DND-41 (cell line): ENCODE measurements at regions not wholly inside any gene's neighbourhood (a gene's known extent, or its start where the extent isn't known, plus 50 kb on each side); places are given as distances from the start of the nearest gene placed in this dataset.

ENCODE experiments used
- ATAC-seq: fragments of 200-7000 bp; cut with Tn5 transposase; 3 replicates; pipeline ENCODE4 v1.9.1; 2021; ENCODE audit warnings: low read depth; ENCODE audit not compliant: insufficient read depth
- DNase-seq: peaks from one replicate; pipeline ENCODE4 v3.0.0-alpha.2; 2020
- H2AFZ ChIP-seq: 2 replicates; pipeline ENCODE4 v1.6.0; 2012; ENCODE audit warnings: low read depth, low read length
- H3K27ac ChIP-seq: 2 replicates; pipeline ENCODE4 v1.5.1; 2012; ENCODE audit warnings: low read length, inconsistent platforms
- H3K27me3 ChIP-seq: fragments of 200-600 bp; sonication (generic); 2 replicates; pipeline ENCODE4 v1.6.0; 2012; ENCODE audit warnings: low read length, mild to moderate bottlenecking, inconsistent platforms; ENCODE audit not compliant: insufficient read depth, poor library complexity
- H3K36me3 ChIP-seq: 2 replicates; pipeline ENCODE4 v1.5.1; 2012; ENCODE audit warnings: low read length, inconsistent platforms; ENCODE audit not compliant: insufficient read depth
- H3K4me1 ChIP-seq: 2 replicates; pipeline ENCODE4 v1.5.1; 2012; ENCODE audit warnings: mild to moderate bottlenecking, low read length; ENCODE audit not compliant: insufficient read depth
- H3K4me2 ChIP-seq: 2 replicates; pipeline ENCODE4 v1.6.0; 2012; ENCODE audit warnings: mild to moderate bottlenecking, moderate library complexity, low read length, inconsistent platforms; ENCODE audit not compliant: insufficient read depth
- H3K4me3 ChIP-seq, 2 experiments: fragments of 200-600 bp in 1 of 2; shearing (Covaris generic) in 1 of 2; 2 replicates each; pipeline ENCODE4 v1.5.1; 2012 to 2016; ENCODE audit warnings: inconsistent platforms in 2 of 2, low read length in 2 of 2, mild to moderate bottlenecking in 2 of 2, low read depth in 1 of 2, moderate library complexity in 1 of 2
- H3K79me2 ChIP-seq: 2 replicates; pipeline ENCODE4 v1.6.0; 2012; ENCODE audit warnings: low read length, inconsistent platforms; ENCODE audit not compliant: insufficient read depth
- H3K9ac ChIP-seq: 2 replicates; pipeline ENCODE4 v1.6.0; 2012; ENCODE audit warnings: low read depth, mild to moderate bottlenecking, inconsistent platforms, low read length, moderate library complexity
- H3K9me3 ChIP-seq: 2 replicates; pipeline ENCODE4 v1.5.1; 2012; ENCODE audit warnings: low read length, moderate library complexity, mild to moderate bottlenecking, inconsistent platforms; ENCODE audit not compliant: insufficient read depth, severe bottlenecking
- H4K20me1 ChIP-seq: 2 replicates; pipeline ENCODE4 v1.6.0; 2012; ENCODE audit warnings: low read length; ENCODE audit not compliant: insufficient read depth
- EZH2 ChIP-seq: IDR thresholded peaks from 3 replicates; pipeline ENCODE4 v1.6.1; 2012; ENCODE audit warnings: borderline replicate concordance, low read depth, mild to moderate bottlenecking, moderate library complexity, low read length, inconsistent platforms; ENCODE audit not compliant: severe bottlenecking
- TF ChIP-seq, protein P1 (sequence below): IDR thresholded peaks from 2 replicates; pipeline ENCODE4 v1.5.1; 2012; ENCODE audit warnings: borderline replicate concordance, low read length, moderate library complexity, mild to moderate bottlenecking; ENCODE audit not compliant: poor library complexity, severe bottlenecking; ENCODE audit errors: extremely low read depth

DNA sequence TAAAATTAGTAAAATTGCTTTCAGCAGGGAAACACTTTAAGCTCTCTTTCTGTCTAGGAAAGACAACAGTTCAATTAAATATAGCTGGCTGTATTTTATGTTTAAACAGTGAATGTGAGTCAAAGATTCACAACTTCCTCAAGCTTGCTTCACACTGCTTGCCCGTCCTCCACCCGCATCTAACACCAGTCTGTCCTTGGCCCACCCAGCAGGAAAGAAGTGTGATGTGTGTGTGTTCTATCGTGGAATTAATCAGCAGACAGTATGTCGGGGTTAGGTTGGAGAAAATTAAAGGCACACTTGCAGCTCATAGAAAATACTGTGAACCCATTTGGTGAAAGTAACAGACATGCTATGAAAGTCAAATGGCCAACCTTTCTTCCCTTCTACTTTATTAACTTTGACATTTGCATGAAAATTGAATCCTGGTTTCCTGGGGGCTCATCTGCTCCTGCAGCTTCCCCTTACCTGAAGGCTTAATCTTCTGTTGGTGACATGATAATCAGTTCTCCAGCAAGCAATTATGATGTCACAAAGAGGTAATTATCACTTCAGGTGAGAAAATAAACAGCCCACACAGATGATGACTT lies 182.0 kb downstream of the UXS1 start:
- no peak overlapping the region for H3K4me3 ChIP-seq
- DNase-seq (no peak), ATAC-seq (no peak)
- H3K4me1 ChIP-seq: no peaks in the 10 kb centered on the region
- no peaks in the 10 kb centered on the region for H3K79me2 ChIP-seq
- H3K9ac ChIP-seq: no peak overlapping the region
- no peak overlapping the region for H2AFZ ChIP-seq
- no peaks in the 10 kb centered on the region for H3K36me3 ChIP-seq
- H3K9me3 ChIP-seq: peaks cover 11% of the 10 kb centered on the region
- H4K20me1 ChIP-seq: no peaks in the 10 kb centered on the region
- no peak overlapping the region for H3K4me2 ChIP-seq
- no peaks in the 10 kb centered on the region for H3K27me3 ChIP-seq
- TF ChIP-seq EZH2: no peak
- TF ChIP-seq, protein P1, sequence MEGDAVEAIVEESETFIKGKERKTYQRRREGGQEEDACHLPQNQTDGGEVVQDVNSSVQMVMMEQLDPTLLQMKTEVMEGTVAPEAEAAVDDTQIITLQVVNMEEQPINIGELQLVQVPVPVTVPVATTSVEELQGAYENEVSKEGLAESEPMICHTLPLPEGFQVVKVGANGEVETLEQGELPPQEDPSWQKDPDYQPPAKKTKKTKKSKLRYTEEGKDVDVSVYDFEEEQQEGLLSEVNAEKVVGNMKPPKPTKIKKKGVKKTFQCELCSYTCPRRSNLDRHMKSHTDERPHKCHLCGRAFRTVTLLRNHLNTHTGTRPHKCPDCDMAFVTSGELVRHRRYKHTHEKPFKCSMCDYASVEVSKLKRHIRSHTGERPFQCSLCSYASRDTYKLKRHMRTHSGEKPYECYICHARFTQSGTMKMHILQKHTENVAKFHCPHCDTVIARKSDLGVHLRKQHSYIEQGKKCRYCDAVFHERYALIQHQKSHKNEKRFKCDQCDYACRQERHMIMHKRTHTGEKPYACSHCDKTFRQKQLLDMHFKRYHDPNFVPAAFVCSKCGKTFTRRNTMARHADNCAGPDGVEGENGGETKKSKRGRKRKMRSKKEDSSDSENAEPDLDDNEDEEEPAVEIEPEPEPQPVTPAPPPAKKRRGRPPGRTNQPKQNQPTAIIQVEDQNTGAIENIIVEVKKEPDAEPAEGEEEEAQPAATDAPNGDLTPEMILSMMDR: no peak
- H3K27ac ChIP-seq: no peak overlapping the region

DNA sequence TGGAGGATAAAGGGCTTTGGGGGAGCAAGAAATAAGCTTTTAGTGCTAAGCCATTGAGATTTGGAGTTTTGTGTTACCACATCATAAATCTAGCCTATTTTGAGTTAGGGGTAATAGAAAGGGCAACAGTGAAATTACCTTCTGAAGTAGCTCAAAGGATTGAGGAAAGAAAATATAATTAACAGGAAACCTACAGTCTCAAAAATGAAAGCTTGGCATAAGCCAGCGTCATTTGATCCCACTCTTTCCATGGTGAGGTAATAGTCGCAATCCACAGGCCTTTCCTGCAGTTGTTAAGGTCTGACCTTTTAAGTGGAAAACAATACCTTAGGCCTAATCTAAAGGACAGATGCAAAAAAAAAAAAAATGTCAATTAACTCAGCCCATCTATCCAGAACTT lies 182.7 kb downstream of the UXS1 start:
- Histone ChIP-seq H3K4me2 (no peak overlapping the region), H3K27ac (no peak overlapping the region), H4K20me1 (no peaks in the 10 kb centered on the region), H3K4me1 (no peaks in the 10 kb centered on the region), H3K9me3 (peaks cover 11% of the 10 kb centered on the region), H3K79me2 (no peaks in the 10 kb centered on the region), H3K9ac (no peak overlapping the region), H3K4me3 (no peak overlapping the region), H2AFZ (no peak overlapping the region), H3K36me3 (no peaks in the 10 kb centered on the region), H3K27me3 (no peaks in the 10 kb centered on the region)
- DNase-seq: no peak
- no peak for TF ChIP-seq EZH2
- TF ChIP-seq, protein P1: no peak
- no peak for ATAC-seq

DNA sequence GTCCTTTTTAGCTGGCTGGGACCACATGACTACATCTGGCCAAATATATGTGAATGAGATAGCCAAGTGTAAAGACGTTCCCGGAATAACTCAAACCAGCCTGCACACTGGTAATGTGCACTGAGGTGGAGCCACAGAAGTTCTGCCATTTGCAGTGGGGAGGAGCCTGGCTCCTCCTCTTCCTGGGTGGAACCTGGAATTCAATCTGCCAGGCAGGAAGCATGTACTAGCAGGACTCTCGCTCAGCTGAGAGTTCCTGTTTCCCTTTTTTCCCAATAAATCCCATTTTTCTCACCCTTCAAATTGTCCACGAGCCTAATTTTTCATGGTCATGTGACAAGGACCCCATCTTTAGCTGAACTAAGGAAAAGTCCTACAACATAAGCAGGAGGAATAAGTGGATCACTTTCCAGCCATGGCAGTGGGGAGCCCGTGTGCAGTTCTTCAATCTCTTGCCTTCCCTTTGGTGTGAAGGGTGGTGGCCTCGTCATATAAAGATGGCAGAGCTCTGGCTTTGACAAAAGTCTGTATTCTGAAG lies 183.2 kb downstream of the UXS1 start:
- Histone ChIP-seq H2AFZ (no peak overlapping the region), H3K4me3 (no peak overlapping the region), H3K4me1 (no peaks in the 10 kb centered on the region), H3K27ac (no peak overlapping the region), H3K9me3 (peaks cover 11% of the 10 kb centered on the region), H4K20me1 (no peaks in the 10 kb centered on the region), H3K4me2 (no peak overlapping the region), H3K9ac (no peak overlapping the region), H3K36me3 (no peaks in the 10 kb centered on the region), H3K27me3 (no peaks in the 10 kb centered on the region), H3K79me2 (no peaks in the 10 kb centered on the region)
- no peak for TF ChIP-seq EZH2
- TF ChIP-seq, protein P1: no peak
- no peak for DNase-seq
- ATAC-seq: no peak

DNA sequence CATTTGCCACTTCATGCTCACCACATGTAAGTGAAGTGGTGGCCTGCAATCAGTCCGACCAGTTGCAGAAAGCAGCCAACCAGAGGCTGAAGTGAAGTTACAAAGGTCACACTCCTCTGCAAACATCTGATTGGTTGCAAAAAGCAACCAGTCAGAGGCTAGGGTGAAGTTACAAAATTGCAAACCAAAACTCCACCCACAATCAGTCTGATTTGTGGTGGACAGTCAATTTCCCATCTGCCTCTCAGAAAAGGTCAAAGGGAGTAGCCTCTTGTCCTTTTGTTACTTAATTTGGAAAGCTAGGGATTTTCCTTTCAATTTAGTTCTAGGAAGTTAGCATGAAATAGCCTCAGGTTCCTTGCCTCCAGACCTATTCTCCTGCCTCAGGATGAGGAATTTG lies 185.0 kb downstream of the UXS1 start:
- DNase-seq (no peak), ATAC-seq (no peak)
- H3K9ac ChIP-seq: no peak overlapping the region
- H4K20me1 ChIP-seq: no peaks in the 10 kb centered on the region
- H3K9me3 ChIP-seq: peaks cover 18% of the 10 kb centered on the region
- no peak overlapping the region for H3K27ac ChIP-seq
- H3K79me2 ChIP-seq: no peaks in the 10 kb centered on the region
- H3K36me3 ChIP-seq: no peaks in the 10 kb centered on the region
- no peaks in the 10 kb centered on the region for H3K4me1 ChIP-seq
- no peak for TF ChIP-seq EZH2
- TF ChIP-seq, protein P1: no peak
- H3K4me3 ChIP-seq: no peak overlapping the region
- H3K27me3 ChIP-seq: no peaks in the 10 kb centered on the region
- no peak overlapping the region for H3K4me2 ChIP-seq
- no peak overlapping the region for H2AFZ ChIP-seq
